Trophoblast cell (in vitro differentiated cells and primary cell): ENCODE measurements at regions not wholly inside any gene's neighbourhood (a gene's known extent, or its start where the extent isn't known, plus 50 kb on each side); places are given as distances from the start of the nearest gene placed in this dataset.
A peak's percentile ranks its signal among the peaks of the same experiment; 100 is the strongest.

Source experiments
- DNase-seq, 2 donors: peaks; one replicate each; pipeline ENCODE4 v3.0.0-alpha.2; 2016
- H2AFZ ChIP-seq: 2 replicates; pipeline ENCODE4 v1.6.1; 2013; ENCODE audit warnings: low read length, moderate library complexity, mild to moderate bottlenecking; ENCODE audit not compliant: insufficient read depth, poor library complexity
- H2AK5ac ChIP-seq: 2 replicates; pipeline ENCODE4 v1.6.1; 2013; ENCODE audit warnings: mild to moderate bottlenecking, low read length
- H2BK120ac ChIP-seq: 2 replicates; pipeline ENCODE4 v1.6.1; 2013; ENCODE audit warnings: low read length, mild to moderate bottlenecking, moderate library complexity; ENCODE audit not compliant: insufficient read depth, poor library complexity
- H2BK12ac ChIP-seq: 2 replicates; pipeline ENCODE4 v1.6.1; 2013; ENCODE audit warnings: mild to moderate bottlenecking, low read length, moderate library complexity
- H2BK5ac ChIP-seq: 2 replicates; pipeline ENCODE4 v1.6.1; 2013; ENCODE audit warnings: low read length, low read depth, moderate library complexity, mild to moderate bottlenecking; ENCODE audit not compliant: poor library complexity
- H3K14ac ChIP-seq: 2 replicates; pipeline ENCODE4 v1.6.1; 2013; ENCODE audit warnings: mild to moderate bottlenecking, low read length
- H3K18ac ChIP-seq: 2 replicates; pipeline ENCODE4 v1.6.1; 2013; ENCODE audit warnings: mild to moderate bottlenecking, low read length
- H3K23ac ChIP-seq: 2 replicates; pipeline ENCODE4 v1.6.1; 2013; ENCODE audit warnings: low read length
- H3K27ac ChIP-seq: 2 replicates; pipeline ENCODE4 v1.5.1; 2013; ENCODE audit warnings: low read depth, mild to moderate bottlenecking, inconsistent platforms, low read length, moderate library complexity
- H3K27me3 ChIP-seq: 2 replicates; pipeline ENCODE4 v1.6.1; 2013; ENCODE audit warnings: inconsistent platforms, mild to moderate bottlenecking, low read length, moderate library complexity; ENCODE audit not compliant: insufficient read depth
- H3K36me3 ChIP-seq, 2 experiments: 1 replicate in 1 of 2; 2 replicates in 1 of 2; pipeline ENCODE4 v1.6.1; 2013; ENCODE audit warnings: low read length in 2 of 2, mild to moderate bottlenecking in 2 of 2, moderate library complexity in 1 of 2; ENCODE audit not compliant: insufficient read depth in 2 of 2, control insufficient read depth in 1 of 2
- H3K4ac ChIP-seq: 2 replicates; pipeline ENCODE4 v1.6.1; 2013; ENCODE audit warnings: low read depth, mild to moderate bottlenecking, low read length, moderate library complexity
- H3K4me1 ChIP-seq, 2 experiments: 1 replicate in 1 of 2; 2 replicates in 1 of 2; pipeline ENCODE4 v1.6.1; 2013; ENCODE audit warnings: low read length in 2 of 2, mild to moderate bottlenecking in 2 of 2, moderate library complexity in 1 of 2; ENCODE audit not compliant: insufficient read depth in 2 of 2, control insufficient read depth in 1 of 2
- H3K4me2 ChIP-seq: 2 replicates; pipeline ENCODE4 v1.6.1; 2013; ENCODE audit warnings: inconsistent platforms, mild to moderate bottlenecking, low read length, moderate library complexity
- H3K4me3 ChIP-seq: 2 replicates; pipeline ENCODE4 v1.5.1; 2013; ENCODE audit warnings: mild to moderate bottlenecking, low read depth, low read length, inconsistent platforms
- H3K79me1 ChIP-seq: one replicate; pipeline ENCODE4 v1.6.1; 2013; ENCODE audit warnings: low read length
- H3K79me2 ChIP-seq: 2 replicates; pipeline ENCODE4 v1.6.1; 2013; ENCODE audit warnings: low read length, mild to moderate bottlenecking; ENCODE audit not compliant: control insufficient read depth, insufficient read depth, poor library complexity
- H3K9ac ChIP-seq: 2 replicates; pipeline ENCODE4 v1.6.1; 2013; ENCODE audit warnings: mild to moderate bottlenecking, low read length
- H3K9me3 ChIP-seq: 2 replicates; pipeline ENCODE4 v1.6.1; 2013; ENCODE audit warnings: low read depth, mild to moderate bottlenecking, control low read depth, inconsistent platforms, low read length; ENCODE audit not compliant: insufficient read depth
- H4K12ac ChIP-seq: 2 replicates; pipeline ENCODE4 v1.6.1; 2013; ENCODE audit warnings: low read depth, mild to moderate bottlenecking, low read length, moderate library complexity
- H4K8ac ChIP-seq: 2 replicates; pipeline ENCODE4 v1.6.1; 2013; ENCODE audit warnings: low read depth, mild to moderate bottlenecking, low read length, moderate library complexity
- H4K91ac ChIP-seq: one replicate; pipeline ENCODE4 v1.6.1; 2013; ENCODE audit warnings: low read depth, mild to moderate bottlenecking, low read length, moderate library complexity
- WGBS: extraction: QIAGEN DNeasy Blood & Tissue Kit; methylation state at CpG from one replicate; pipeline ENCODE4 v1.1.7; 2013; ENCODE audit warnings: missing lambda C conversion rate; ENCODE audit not compliant: insufficient read length, insufficient coverage; ENCODE audit errors: extremely low coverage; 5-methylcytosine and 5-hydroxymethylcytosine counted together

- Histone ChIP-seq H3K14ac (no peak overlapping the region), H3K23ac (no peak overlapping the region), H3K4me2 (no peak overlapping the region), H3K4me1 (no peaks in the 10 kb centered on the region), H3K27ac (no peak overlapping the region), H2BK5ac (no peak overlapping the region), H4K8ac (no peak overlapping the region), H3K79me1 (no peaks in the 10 kb centered on the region), H4K91ac (no peak overlapping the region), H2AFZ (no peak overlapping the region), H3K4ac (no peak overlapping the region), H2BK12ac (no peak overlapping the region), H3K9me3 (no peaks in the 10 kb centered on the region), H3K79me2 (no peaks in the 10 kb centered on the region), H3K9ac (no peak overlapping the region), H2BK120ac (no peak overlapping the region), H2AK5ac (no peak overlapping the region), H3K27me3 (no peaks in the 10 kb centered on the region), H3K4me3 (no peak overlapping the region), H3K36me3 (no peaks in the 10 kb centered on the region), H3K18ac (no peak overlapping the region), H4K12ac (no peak overlapping the region)
- no peak for DNase-seq
- no CpG with 5 or more reads among the region's 4 CpGs for WGBS
Observed at GRCh38 chr6:141780296-141780695, 352.4 kb upstream of the GJE1 start.

- Histone ChIP-seq H3K14ac (no peak overlapping the region), H3K4ac (no peak overlapping the region), H3K4me1 (no peaks in the 10 kb centered on the region), H4K8ac (no peak overlapping the region), H3K4me2 (no peak overlapping the region), H3K36me3 (no peaks in the 10 kb centered on the region), H4K12ac (no peak overlapping the region), H3K4me3 (no peak overlapping the region), H2BK5ac (no peak overlapping the region), H2AK5ac (no peak overlapping the region), H3K9me3 (no peaks in the 10 kb centered on the region), H3K23ac (no peak overlapping the region), H3K79me2 (no peaks in the 10 kb centered on the region), H2AFZ (no peak overlapping the region), H3K18ac (no peak overlapping the region), H4K91ac (no peak overlapping the region), H3K79me1 (no peaks in the 10 kb centered on the region), H3K27me3 (no peaks in the 10 kb centered on the region), H3K9ac (no peak overlapping the region), H3K27ac (no peak overlapping the region), H2BK12ac (no peak overlapping the region), H2BK120ac (no peak overlapping the region)
- DNase-seq = no peak
Observed at GRCh38 chr6:141764388-141764787, 368.3 kb upstream of the GJE1 start.

GRCh38 chr6:141758430-141758829, 374.3 kb upstream of the GJE1 start:
- no peak overlapping the region for H3K4me3 ChIP-seq
- no peaks in the 10 kb centered on the region for H3K79me1 ChIP-seq
- no peaks in the 10 kb centered on the region for H3K79me2 ChIP-seq
- H4K12ac ChIP-seq = no peak overlapping the region
- H4K91ac ChIP-seq = no peak overlapping the region
- no peak overlapping the region for H3K4ac ChIP-seq
- H3K14ac ChIP-seq = no peak overlapping the region
- H2BK5ac ChIP-seq = no peak overlapping the region
- no peak overlapping the region for H3K27ac ChIP-seq
- no peak overlapping the region for H4K8ac ChIP-seq
- WGBS = no CpG with 5 or more reads among the region's 3 CpGs
- H3K4me2 ChIP-seq = no peak overlapping the region
- no peak overlapping the region for H3K23ac ChIP-seq
- H2BK12ac ChIP-seq = no peak overlapping the region
- no peak overlapping the region for H2AK5ac ChIP-seq
- no peak overlapping the region for H3K9ac ChIP-seq
- no peak overlapping the region for H2AFZ ChIP-seq
- DNase-seq = no peak
- no peaks in the 10 kb centered on the region for H3K36me3 ChIP-seq
- no peaks in the 10 kb centered on the region for H3K4me1 ChIP-seq
- no peaks in the 10 kb centered on the region for H3K27me3 ChIP-seq
- H3K9me3 ChIP-seq = no peaks in the 10 kb centered on the region
- H3K18ac ChIP-seq = no peak overlapping the region
- no peak overlapping the region for H2BK120ac ChIP-seq

- DNase-seq = peak; percentile 2 to 75
- WGBS = no CpG with 5 or more reads among the region's 3 CpGs
Observed at GRCh38 chr6:141753180-141753579, 379.5 kb upstream of the GJE1 start.

More at GRCh38 chr6:141753180-141753579, 379.5 kb upstream of the GJE1 start:
- H2AK5ac ChIP-seq = no peak overlapping the region
- no peaks in the 10 kb centered on the region for H3K79me1 ChIP-seq
- H3K36me3 ChIP-seq = no peaks in the 10 kb centered on the region
- H4K91ac ChIP-seq = no peak overlapping the region
- H3K4me3 ChIP-seq = no peak overlapping the region
- H3K4me1 ChIP-seq = no peaks in the 10 kb centered on the region
- no peak overlapping the region for H4K12ac ChIP-seq
- no peak overlapping the region for H3K18ac ChIP-seq
- H3K27ac ChIP-seq = no peak overlapping the region
- no peak overlapping the region for H3K14ac ChIP-seq
- H3K4me2 ChIP-seq = no peak overlapping the region
- no peaks in the 10 kb centered on the region for H3K9me3 ChIP-seq
- H2BK120ac ChIP-seq = no peak overlapping the region
- H4K8ac ChIP-seq = no peak overlapping the region
- no peak overlapping the region for H2BK5ac ChIP-seq
- no peak overlapping the region for H3K23ac ChIP-seq
- H2AFZ ChIP-seq = no peak overlapping the region
- H2BK12ac ChIP-seq = no peak overlapping the region
- H3K4ac ChIP-seq = no peak overlapping the region
- H3K9ac ChIP-seq = no peak overlapping the region
- H3K27me3 ChIP-seq = no peaks in the 10 kb centered on the region
- no peaks in the 10 kb centered on the region for H3K79me2 ChIP-seq
